ENCODE measurements at regions not wholly inside any gene's neighbourhood (a gene's known extent, or its start where the extent isn't known, plus 50 kb on each side); places are given as distances from the start of the nearest gene placed in this dataset.

DNA sequence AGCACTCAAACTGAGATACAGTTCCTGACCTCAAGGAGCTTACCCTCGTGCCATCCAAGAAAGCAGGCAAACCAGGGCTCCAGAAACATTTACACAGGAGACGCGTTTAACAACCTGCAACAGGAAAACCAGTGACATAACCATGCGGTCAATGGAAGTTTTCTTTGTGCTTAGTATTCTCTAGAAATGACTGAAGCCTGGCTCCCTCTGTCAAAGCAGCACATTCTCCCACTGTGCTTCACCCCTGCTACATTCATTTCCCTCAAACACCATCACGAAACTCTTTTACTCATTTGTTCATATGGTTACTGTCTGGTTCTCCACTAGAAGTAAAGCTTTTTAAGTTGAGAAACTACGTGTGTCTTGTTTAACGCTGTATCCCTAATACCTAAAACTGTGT lies 161.3 kb upstream of the CCND2 start (continued):
- TF ChIP-seq ATF7 (IDR thresholded peaks at IDR 0.05; ENCODE audit: low read depth) (peak; percentile 36), BACH1 (IDR thresholded peaks at IDR 0.05; ENCODE audit: borderline replicate concordance) (no peak), ASH2L (IDR thresholded peaks at IDR 0.05; ENCODE audit: borderline replicate concordance, low read depth) (no peak), NFYA (IDR thresholded peaks at IDR 0.05; ENCODE audit: borderline replicate concordance, low read depth, low read length) (no peak), HCFC1 (IDR thresholded peaks at IDR 0.05; ENCODE audit: low read length) (no peak), EGR1 (IDR thresholded peaks at IDR 0.05; ENCODE audit: borderline replicate concordance in 1 of 2, low read depth in 2 of 2, low read length in 2 of 2) (no peak), KDM1A (IDR thresholded peaks at IDR 0.05; ENCODE audit: borderline replicate concordance) (no peak), ESRRA (IDR thresholded peaks at IDR 0.05; ENCODE audit: low read length) (no peak), FOS (IDR thresholded peaks at IDR 0.05; ENCODE audit: borderline replicate concordance, extremely low read depth, insufficient read length) (no peak), E4F1 (IDR thresholded peaks at IDR 0.05; ENCODE audit: borderline replicate concordance, partially characterized antibody) (no peak), SIN3A (IDR thresholded peaks at IDR 0.05; ENCODE audit: low read depth, low read length) (no peak), POLR2A (IDR thresholded peaks at IDR 0.05; ENCODE audit: low read depth, low read length) (no peak), ZNF207 (IDR thresholded peaks at IDR 0.05; ENCODE audit: borderline replicate concordance) (no peak), MEF2B (IDR thresholded peaks at IDR 0.05; ENCODE audit: partially characterized antibody, poor library complexity, severe bottlenecking) (no peak), ZNF622 (IDR thresholded peaks at IDR 0.05) (no peak), SMARCA5 (IDR thresholded peaks at IDR 0.05) (no peak), HDAC2 (IDR thresholded peaks at IDR 0.05) (no peak), RUNX3 (IDR thresholded peaks at IDR 0.05; ENCODE audit: low read length) (peak; percentile 98), CHD1 (IDR thresholded peaks at IDR 0.05; ENCODE audit: low read depth, low read length) (no peak), IKZF1 (conservative IDR thresholded peaks at IDR 0.05) (peak; percentile 64), POLR2AphosphoS2 (IDR thresholded peaks at IDR 0.05; ENCODE audit: low read depth, low read length) (no peak), BHLHE40 (IDR thresholded peaks at IDR 0.05; ENCODE audit: borderline replicate concordance in 1 of 2, low read depth in 2 of 2, low read length in 1 of 2) (peak in 1 of 2 experiments; percentile 31; a peak in 2 of 4 replicates), MTA2 (IDR thresholded peaks at IDR 0.05; ENCODE audit: low read depth) (peak; percentile 19; the same call in 1 of the 2 replicates), BMI1 (IDR thresholded peaks at IDR 0.05; ENCODE audit: borderline replicate concordance) (no peak), PAX8 (IDR thresholded peaks at IDR 0.05) (no peak)
- TF ChIP-seq, protein P1, sequence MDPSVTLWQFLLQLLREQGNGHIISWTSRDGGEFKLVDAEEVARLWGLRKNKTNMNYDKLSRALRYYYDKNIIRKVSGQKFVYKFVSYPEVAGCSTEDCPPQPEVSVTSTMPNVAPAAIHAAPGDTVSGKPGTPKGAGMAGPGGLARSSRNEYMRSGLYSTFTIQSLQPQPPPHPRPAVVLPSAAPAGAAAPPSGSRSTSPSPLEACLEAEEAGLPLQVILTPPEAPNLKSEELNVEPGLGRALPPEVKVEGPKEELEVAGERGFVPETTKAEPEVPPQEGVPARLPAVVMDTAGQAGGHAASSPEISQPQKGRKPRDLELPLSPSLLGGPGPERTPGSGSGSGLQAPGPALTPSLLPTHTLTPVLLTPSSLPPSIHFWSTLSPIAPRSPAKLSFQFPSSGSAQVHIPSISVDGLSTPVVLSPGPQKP (IDR thresholded peaks at IDR 0.05; ENCODE audit: low read depth, low read length): no peak
- TF ChIP-seq, protein P2, sequence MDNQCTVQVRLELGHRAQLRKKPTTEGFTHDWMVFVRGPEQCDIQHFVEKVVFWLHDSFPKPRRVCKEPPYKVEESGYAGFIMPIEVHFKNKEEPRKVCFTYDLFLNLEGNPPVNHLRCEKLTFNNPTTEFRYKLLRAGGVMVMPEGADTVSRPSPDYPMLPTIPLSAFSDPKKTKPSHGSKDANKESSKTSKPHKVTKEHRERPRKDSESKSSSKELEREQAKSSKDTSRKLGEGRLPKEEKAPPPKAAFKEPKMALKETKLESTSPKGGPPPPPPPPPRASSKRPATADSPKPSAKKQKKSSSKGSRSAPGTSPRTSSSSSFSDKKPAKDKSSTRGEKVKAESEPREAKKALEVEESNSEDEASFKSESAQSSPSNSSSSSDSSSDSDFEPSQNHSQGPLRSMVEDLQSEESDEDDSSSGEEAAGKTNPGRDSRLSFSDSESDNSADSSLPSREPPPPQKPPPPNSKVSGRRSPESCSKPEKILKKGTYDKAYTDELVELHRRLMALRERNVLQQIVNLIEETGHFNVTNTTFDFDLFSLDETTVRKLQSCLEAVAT (IDR thresholded peaks at IDR 0.05): no peak
- TF ChIP-seq, protein P3, sequence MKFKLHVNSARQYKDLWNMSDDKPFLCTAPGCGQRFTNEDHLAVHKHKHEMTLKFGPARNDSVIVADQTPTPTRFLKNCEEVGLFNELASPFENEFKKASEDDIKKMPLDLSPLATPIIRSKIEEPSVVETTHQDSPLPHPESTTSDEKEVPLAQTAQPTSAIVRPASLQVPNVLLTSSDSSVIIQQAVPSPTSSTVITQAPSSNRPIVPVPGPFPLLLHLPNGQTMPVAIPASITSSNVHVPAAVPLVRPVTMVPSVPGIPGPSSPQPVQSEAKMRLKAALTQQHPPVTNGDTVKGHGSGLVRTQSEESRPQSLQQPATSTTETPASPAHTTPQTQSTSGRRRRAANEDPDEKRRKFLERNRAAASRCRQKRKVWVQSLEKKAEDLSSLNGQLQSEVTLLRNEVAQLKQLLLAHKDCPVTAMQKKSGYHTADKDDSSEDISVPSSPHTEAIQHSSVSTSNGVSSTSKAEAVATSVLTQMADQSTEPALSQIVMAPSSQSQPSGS (IDR thresholded peaks at IDR 0.05; ENCODE audit: low read length): peak; percentile 91
